A549 (cell line): ENCODE measurements at regions not wholly inside any gene's neighbourhood (a gene's known extent, or its start where the extent isn't known, plus 50 kb on each side); places are given as distances from the start of the nearest gene placed in this dataset.

ENCODE experiments used
- ATAC-seq, 2 experiments: fragments of 200-7000 bp in 1 of 2; fragments of >200 bp in 1 of 2; cut with Nextera tagmentation in 1 of 2; cut with Tn5 transposase in 1 of 2; 3 replicates each; pipeline versions ENCODE4 v1.8.0 to v1.9.1; 2018 to 2020; ENCODE audit warnings: mild to moderate bottlenecking in 1 of 2, moderate library complexity in 1 of 2
- CTCF ChIA-PET: fragments of 300-600 bp; sonication (Branson Sonifier 250); formaldehyde crosslinking; extraction: SDS; loops from one replicate; lab custom pipeline; 2021; ENCODE audit warnings: antibody characterized with exemption, inconsistent platforms; lab: Yijun Ruan, JAX
- POLR2A ChIA-PET: fragments of 350-600 bp; formaldehyde crosslinking; extraction: SDS; loops from one replicate; lab custom pipeline; 2021; ENCODE audit warnings: antibody characterized with exemption, inconsistent platforms; lab: Yijun Ruan, JAX
- DNase-seq, 2 experiments: peaks; one replicate each; pipeline versions ENCODE4 v3.0.0 to v3.0.0-alpha.2; 2011 to 2016; ENCODE audit warnings: low read depth in 1 of 2, low spot score in 1 of 2
- FAIRE-seq: peaks from 2 replicates; lab custom pipeline; 2011; peaks lifted over from hg19 to GRCh38; lab: Jason Lieb, UNC
- H3K27ac ChIP-seq, 2 experiments: fragments of >200 bp; sonication (Bioruptor Twin); formaldehyde crosslinking; 3 replicates each; pipeline ENCODE4 v1.5.1; 2016 to 2017
- H3K4me1 ChIP-seq: fragments of >200 bp; sonication (Bioruptor Twin); formaldehyde crosslinking; 3 replicates; pipeline ENCODE4 v1.6.1; 2016
- H3K4me2 ChIP-seq: fragments of >200 bp; sonication (Bioruptor Twin); formaldehyde crosslinking; 3 replicates; pipeline ENCODE4 v1.6.1; 2016
- H3K4me3 ChIP-seq: fragments of >200 bp; sonication (Bioruptor Twin); formaldehyde crosslinking; 3 replicates; pipeline ENCODE4 v1.5.1; 2016
- H3K9me3 ChIP-seq: fragments of >200 bp; sonication (Bioruptor Twin); formaldehyde crosslinking; 3 replicates; pipeline ENCODE4 v1.6.1; 2016
- BHLHE40 ChIP-seq: IDR thresholded peaks from 2 replicates; pipeline ENCODE4 v1.6.1; 2012; ENCODE audit warnings: low read depth, low read length, inconsistent platforms
- CBX2 ChIP-seq: fragments of 200-600 bp; sonication (generic); IDR thresholded peaks from 2 replicates; pipeline ENCODE4 v1.6.1; 2016; ENCODE audit warnings: low read depth, mild to moderate bottlenecking, borderline replicate concordance
- CHD2 ChIP-seq: fragments of 150-350 bp; IDR thresholded peaks from 2 replicates; pipeline ENCODE4 v1.6.1; 2014; ENCODE audit warnings: low read length; ENCODE audit not compliant: partially characterized antibody
- ESRRA ChIP-seq: fragments of 150-350 bp; IDR thresholded peaks from 2 replicates; pipeline ENCODE4 v1.6.1; 2014; ENCODE audit warnings: mild to moderate bottlenecking, low read length, borderline replicate concordance
- FOXS1 ChIP-seq: fragments of 250-450 bp; sonication (Bioruptor Pico); IDR thresholded peaks from 2 replicates; pipeline ENCODE4 v1.5.0; 2020; ENCODE audit warnings: mild to moderate bottlenecking, moderate library complexity
- GATA3 ChIP-seq: IDR thresholded peaks from 2 replicates; pipeline ENCODE4 v1.6.1; 2012; ENCODE audit warnings: borderline replicate concordance
- HDAC2 ChIP-seq: fragments of 200-600 bp; sonication (generic); IDR thresholded peaks from 2 replicates; pipeline ENCODE4 v1.6.1; 2016
- HEYL ChIP-seq: fragments of 250-450 bp; sonication (Bioruptor Pico); IDR thresholded peaks from 2 replicates; pipeline ENCODE4 v1.8.0; 2021; ENCODE audit warnings: mild to moderate bottlenecking, moderate library complexity
- HOXA7 ChIP-seq: fragments of 250-450 bp; sonication (Bioruptor Pico); IDR thresholded peaks from 2 replicates; pipeline ENCODE4 v1.5.0; 2020; ENCODE audit warnings: mild to moderate bottlenecking, moderate library complexity
- HOXB13 ChIP-seq: fragments of 250-450 bp; sonication (Bioruptor Pico); IDR thresholded peaks from 2 replicates; pipeline ENCODE4 v1.5.0; 2020; ENCODE audit warnings: low read depth, mild to moderate bottlenecking, moderate library complexity
- JUNB ChIP-seq: fragments of >200 bp; sonication (Bioruptor Twin); formaldehyde crosslinking; IDR thresholded peaks from 2 replicates; pipeline ENCODE4 v1.6.1; 2016
- KDM1A ChIP-seq: fragments of 200-600 bp; sonication (generic); IDR thresholded peaks from 2 replicates; pipeline ENCODE4 v1.6.1; 2016; ENCODE audit warnings: low read depth, mild to moderate bottlenecking
- KDM5A ChIP-seq: fragments of 200-600 bp; sonication (generic); IDR thresholded peaks from 2 replicates; pipeline ENCODE4 v1.6.1; 2016; ENCODE audit warnings: antibody characterized with exemption, mild to moderate bottlenecking
- NFE2L2 ChIP-seq: fragments of 150-350 bp; conservative IDR thresholded peaks from 2 replicates; pipeline ENCODE4 v1.6.1; 2014; ENCODE audit warnings: low read length
- NPAS2 ChIP-seq: fragments of 250-450 bp; sonication (Bioruptor Pico); IDR thresholded peaks from 2 replicates; pipeline ENCODE4 v1.8.0; 2022; ENCODE audit warnings: mild to moderate bottlenecking, moderate library complexity, borderline replicate concordance
- RAD21 ChIP-seq, 2 experiments: fragments of >200 bp in 1 of 2; sonication (Bioruptor Twin) in 1 of 2; formaldehyde crosslinking in 1 of 2; IDR thresholded peaks in 1 of 2; conservative IDR thresholded peaks in 1 of 2; 2 replicates in 1 of 2; 3 replicates in 1 of 2; pipeline ENCODE4 v1.6.1; 2012 to 2018; ENCODE audit warnings: inconsistent platforms in 1 of 2
- RARB ChIP-seq: fragments of 250-450 bp; sonication (Bioruptor Pico); IDR thresholded peaks from 2 replicates; pipeline ENCODE4 v1.8.0; 2021; ENCODE audit warnings: mild to moderate bottlenecking, moderate library complexity
- RCOR1 ChIP-seq: fragments of 150-350 bp; IDR thresholded peaks from 2 replicates; pipeline ENCODE4 v1.6.1; 2014; ENCODE audit warnings: antibody characterized with exemption, low read length, low read depth
- TFCP2L1 ChIP-seq: fragments of 250-450 bp; sonication (Bioruptor Pico); IDR thresholded peaks from 2 replicates; pipeline ENCODE4 v1.5.0; 2021; ENCODE audit warnings: mild to moderate bottlenecking
- USF2 ChIP-seq: fragments of 450-650 bp; IDR thresholded peaks from 2 replicates; pipeline ENCODE4 v1.6.1; 2014; ENCODE audit warnings: antibody characterized with exemption
- ZNF302 ChIP-seq: fragments of 250-450 bp; sonication (Bioruptor Pico); IDR thresholded peaks from 2 replicates; pipeline ENCODE4 v1.9.0; 2021; ENCODE audit warnings: inconsistent platforms, mild to moderate bottlenecking, moderate library complexity
- WGBS: methylation state at CpG from one replicate; pipeline ENCODE4 v1.1.6; 2017; ENCODE audit errors: missing lambda C conversion rate; 5-methylcytosine and 5-hydroxymethylcytosine counted together
- TF ChIP-seq, protein P1 (sequence below): fragments of 150-350 bp; IDR thresholded peaks from 2 replicates; pipeline ENCODE4 v1.6.1; 2014; ENCODE audit warnings: low read depth, mild to moderate bottlenecking, low read length

DNA sequence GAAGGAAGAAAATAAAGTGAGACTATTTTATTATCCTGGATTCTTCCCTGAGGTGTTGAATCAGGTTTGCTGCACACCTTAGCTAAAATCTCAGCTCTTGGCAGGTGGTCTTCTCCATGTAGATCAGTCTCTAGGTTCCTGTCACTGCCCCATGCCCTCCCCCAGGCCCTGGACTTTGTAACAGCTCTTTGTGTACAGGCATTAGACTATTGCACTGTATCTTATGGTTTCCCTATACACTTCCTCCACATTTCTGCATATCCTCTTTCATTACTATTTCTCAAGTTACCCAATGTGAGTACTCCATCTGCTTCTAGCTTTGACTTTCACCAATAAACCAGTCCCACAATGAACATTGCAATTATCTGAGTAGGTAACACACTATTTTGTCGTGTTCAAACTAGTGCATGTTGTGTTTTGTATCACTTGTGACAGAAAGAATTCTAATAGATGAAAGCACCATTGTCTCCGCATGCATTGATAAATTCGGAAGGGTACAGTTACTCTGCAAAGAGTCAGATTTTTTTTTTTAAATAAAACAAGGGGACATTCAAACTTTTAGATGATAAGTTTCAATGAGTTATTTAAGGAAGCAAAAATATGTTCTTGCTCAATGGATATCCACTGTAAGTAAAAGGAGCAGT is 1348.7 kb upstream of the C9orf72 start:
- Histone ChIP-seq H3K9me3 (no peaks in the 10 kb centered on the region), H3K27ac (no peak overlapping the region), H3K4me1 (peaks cover 29% of the 10 kb centered on the region), H3K4me2 (no peak overlapping the region), H3K4me3 (no peak overlapping the region)
- POLR2A ChIA-PET = no interaction called here
- WGBS = 81% methylated on average over 3 of the region's 3 CpGs
- peak; percentile 89 for FAIRE-seq
- no peak for TF ChIP-seq JUNB
- no peak for TF ChIP-seq ZNF302 (CRISPR knock-in tag)
- no peak for TF ChIP-seq USF2
- no peak for TF ChIP-seq HOXB13 (CRISPR knock-in tag)
- TF ChIP-seq TFCP2L1 (CRISPR knock-in tag) = no peak
- TF ChIP-seq CBX2 = no peak
- DNase-seq = no peak
- CTCF ChIA-PET = interaction anchor here (0.6 kb wide), 1 partner anchor 97 kb away, joined by 3 read pairs; no protein-coding TSS in a partner anchor
- no peak for ATAC-seq

DNA sequence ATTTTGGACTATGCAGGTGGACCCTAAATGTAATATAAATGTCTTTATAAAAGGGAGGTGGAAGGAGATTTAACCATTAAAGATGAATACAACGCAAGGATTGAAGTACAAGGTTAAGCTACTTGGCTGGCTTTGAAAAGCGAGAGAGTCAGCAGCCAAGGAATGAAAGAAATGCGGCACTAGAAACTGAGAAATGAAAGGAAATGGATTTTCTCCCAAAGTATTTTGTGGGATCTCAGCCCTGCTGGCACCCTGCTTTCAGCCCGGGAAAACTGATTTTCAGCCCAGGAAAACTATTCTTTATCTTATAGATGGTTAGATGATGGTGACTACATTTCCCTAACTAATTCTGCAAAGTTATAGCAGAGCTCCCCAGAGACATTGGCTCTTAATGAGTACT is 1349.6 kb upstream of the C9orf72 start:
- TF ChIP-seq NPAS2 = no peak
- no peak for TF ChIP-seq GATA3
- TF ChIP-seq HOXA7 = no peak
- no peak for TF ChIP-seq KDM1A
- TF ChIP-seq, protein P1, sequence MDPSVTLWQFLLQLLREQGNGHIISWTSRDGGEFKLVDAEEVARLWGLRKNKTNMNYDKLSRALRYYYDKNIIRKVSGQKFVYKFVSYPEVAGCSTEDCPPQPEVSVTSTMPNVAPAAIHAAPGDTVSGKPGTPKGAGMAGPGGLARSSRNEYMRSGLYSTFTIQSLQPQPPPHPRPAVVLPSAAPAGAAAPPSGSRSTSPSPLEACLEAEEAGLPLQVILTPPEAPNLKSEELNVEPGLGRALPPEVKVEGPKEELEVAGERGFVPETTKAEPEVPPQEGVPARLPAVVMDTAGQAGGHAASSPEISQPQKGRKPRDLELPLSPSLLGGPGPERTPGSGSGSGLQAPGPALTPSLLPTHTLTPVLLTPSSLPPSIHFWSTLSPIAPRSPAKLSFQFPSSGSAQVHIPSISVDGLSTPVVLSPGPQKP = no peak
- TF ChIP-seq ESRRA = no peak
- no peak for TF ChIP-seq HDAC2
- WGBS = 80% methylated on average over 4 of the region's 4 CpGs
- POLR2A ChIA-PET = no interaction called here
- ATAC-seq = no peak
- CTCF ChIA-PET = interaction anchor here (0.9 kb wide), 1 partner anchor 29 kb away, joined by 3 read pairs; no protein-coding TSS in a partner anchor
- no peaks in the 10 kb centered on the region for H3K9me3 ChIP-seq
- no peak overlapping the region for H3K4me3 ChIP-seq
- FAIRE-seq = no peak
- H3K4me2 ChIP-seq = no peak overlapping the region
- DNase-seq = no peak
- no peak overlapping the region for H3K27ac ChIP-seq
- H3K4me1 ChIP-seq = peaks cover 38% of the 10 kb centered on the region

GRCh38 chr9:28923351-28923750 is 1350.1 kb upstream of the C9orf72 start:
- Histone ChIP-seq H3K9me3 (no peaks in the 10 kb centered on the region), H3K4me3 (no peak overlapping the region), H3K27ac (no peak overlapping the region), H3K4me2 (peak overlapping the region; percentile 55), H3K4me1 (peaks cover 43% of the 10 kb centered on the region)
- 38% methylated on average over 3 of the region's 3 CpGs for WGBS
- DNase-seq (no peak), FAIRE-seq (no peak), ATAC-seq (no peak)
- ChIA-PET POLR2A (no interaction called here), CTCF (interaction anchor here (0.9 to 1.3 kb wide), 2 partner anchors 29 to 149 kb away, joined by 3 to 6 read pairs; no protein-coding TSS in a partner anchor)
- no peak for TF ChIP-seq CHD2
- TF ChIP-seq RCOR1 = no peak
- no peak for TF ChIP-seq FOXS1
- no peak for TF ChIP-seq RAD21 (conservative IDR thresholded peaks at IDR 0.05 in 1 of 2, IDR thresholded peaks at IDR 0.05 in 1 of 2)
- no peak for TF ChIP-seq NFE2L2
- no peak for TF ChIP-seq NPAS2
- TF ChIP-seq HOXA7 = no peak
- no peak for TF ChIP-seq ZNF302 (CRISPR knock-in tag)
- TF ChIP-seq BHLHE40 = no peak
- TF ChIP-seq RARB (CRISPR knock-in tag) = no peak
- TF ChIP-seq HEYL (CRISPR knock-in tag) = no peak
- TF ChIP-seq ESRRA = no peak
- TF ChIP-seq KDM5A = no peak
